Pancreas (tissue), 10 donors: ENCODE measurements at regions not wholly inside any gene's neighbourhood (a gene's known extent, or its start where the extent isn't known, plus 50 kb on each side); places are given as distances from the start of the nearest gene placed in this dataset.

Source experiments
- ATAC-seq, 4 donors: fragments of 200-7000 bp; cut with Tn5 transposase; one replicate each; pipeline versions ENCODE4 v1.8.0 to v1.9.1; 2020; ENCODE audit warnings: mild to moderate bottlenecking in 4 of 4, moderate library complexity in 4 of 4
- DNase-seq, 6 donors: peaks; one replicate each; pipeline ENCODE4 v3.0.0-alpha.2; 2020
- FAIRE-seq: peaks from 2 replicates; lab custom pipeline; 2012; peaks lifted over from hg19 to GRCh38; lab: Jason Lieb, UNC
- H3K27ac ChIP-seq, 4 donors: fragments of 200-600 bp; sonication (generic); 1 replicate in 3 of 4; 2 replicates in 1 of 4; pipeline versions ENCODE4 v1.5.0 to v1.8.0; 2020
- H3K27me3 ChIP-seq, 4 donors: fragments of 200-600 bp; one replicate each; pipeline ENCODE4 v1.8.0; 2021
- H3K36me3 ChIP-seq, 3 donors: fragments of 200-600 bp; sonication (generic) in 1 of 3; one replicate each; pipeline versions ENCODE4 v1.5.0 to v1.8.0; 2020 to 2021
- H3K4me1 ChIP-seq, 3 donors: fragments of 200-600 bp; one replicate each; pipeline ENCODE4 v1.8.0; 2021
- H3K4me3 ChIP-seq, 4 donors: fragments of 200-600 bp; sonication (generic) in 2 of 4; one replicate each; pipeline versions ENCODE4 v1.5.0 to v1.8.0; 2020 to 2021
- H3K9me3 ChIP-seq, 4 donors: fragments of 200-600 bp; one replicate each; pipeline ENCODE4 v1.8.0; 2021
- CTCF ChIP-seq, 4 donors: fragments of 200-600 bp; sonication (generic) in 3 of 4; IDR thresholded peaks; one replicate each; pipeline versions ENCODE4 v1.5.0 to v1.8.0; 2021; ENCODE audit warnings: antibody characterized with exemption in 4 of 4
- WGBS, 2 donors: extraction: QIAGEN DNeasy Blood & Tissue Kit; methylation state at CpG; one replicate each; pipeline ENCODE4 v1.1.7; 2013; 5-methylcytosine and 5-hydroxymethylcytosine counted together
- intact Hi-C, 3 donors: fragments of 100-400 bp; cut with DNase I; formaldehyde crosslinking; loops; one replicate each; pipeline versions ENCODE4 v1.11.1 to v1.14.2; 2022
- donor health status: healthy with polysubstance abuse.
- donor health status: DM: no; HTN: no; CAD: no; lungs with moderate emphysema.
- donor health status: DM: no; HTN: no; CAD: no.
- donor health status: control.
- donor health status: control.
- donor health status: Bipolar disorder and iron deficiency.
- donor health status: DM: yes; HTN: yes; CAD: no.
- donor health status: DM: no; HTN: no; CAD: no.
- donor health status: DM: no; HTN: no; CAD: no.
- donor health status: DM: yes; HTN: yes; CAD: no.

- no peak for TF ChIP-seq CTCF (IDR thresholded peaks at IDR 0.05)
- no peak for FAIRE-seq
- DNase-seq = no peak
- no peak for ATAC-seq
- Histone ChIP-seq H3K9me3 (no peaks in the 10 kb centered on the region), H3K36me3 (no peaks in the 10 kb centered on the region), H3K4me3 (no peak overlapping the region), H3K4me1 (no peaks in the 10 kb centered on the region), H3K27ac (no peak overlapping the region), H3K27me3 (no peaks in the 10 kb centered on the region)
- intact Hi-C loops = no loop called here
- 81 to 83% methylated on average over 9 of the region's 9 CpGs for WGBS, 2 donors
Observed at GRCh38 chr1:17986156-17986555, 121.4 kb upstream of the IGSF21 start.

GRCh38 chr1:17990401-17990800, 117.2 kb upstream of the IGSF21 start:
- ATAC-seq = no peak
- Histone ChIP-seq H3K27me3 (no peaks in the 10 kb centered on the region), H3K36me3 (no peaks in the 10 kb centered on the region), H3K4me3 (no peak overlapping the region), H3K4me1 (no peaks in the 10 kb centered on the region), H3K27ac (no peak overlapping the region), H3K9me3 (no peaks in the 10 kb centered on the region)
- FAIRE-seq = no peak
- TF ChIP-seq CTCF (IDR thresholded peaks at IDR 0.05) = no peak
- DNase-seq = no peak
- WGBS, 2 donors = 58 to 67% methylated on average over 1 of the region's 1 CpG
- intact Hi-C loops = no loop called here

- Histone ChIP-seq H3K36me3 (no peaks in the 10 kb centered on the region), H3K9me3 (no peaks in the 10 kb centered on the region), H3K4me1 (no peaks in the 10 kb centered on the region), H3K4me3 (no peak overlapping the region), H3K27ac (no peak overlapping the region), H3K27me3 (no peaks in the 10 kb centered on the region)
- ATAC-seq = no peak
- FAIRE-seq = no peak
- DNase-seq = no peak
- intact Hi-C loops = no loop called here
- 87 to 89% methylated on average over 4 of the region's 4 CpGs for WGBS, 2 donors
- no peak for TF ChIP-seq CTCF (IDR thresholded peaks at IDR 0.05)
Observed at GRCh38 chr1:17991996-17992395, 115.6 kb upstream of the IGSF21 start.

GRCh38 chr1:17992800-17993199, 114.8 kb upstream of the IGSF21 start:
- H3K36me3 ChIP-seq = no peaks in the 10 kb centered on the region
- no peaks in the 10 kb centered on the region for H3K27me3 ChIP-seq
- WGBS, 2 donors = 88 to 93% methylated on average over 5 of the region's 5 CpGs
- FAIRE-seq = no peak
- intact Hi-C loops = no loop called here
- ATAC-seq = no peak
- H3K4me1 ChIP-seq = no peaks in the 10 kb centered on the region
- no peak for TF ChIP-seq CTCF (IDR thresholded peaks at IDR 0.05)
- no peak for DNase-seq
- no peak overlapping the region for H3K27ac ChIP-seq
- no peaks in the 10 kb centered on the region for H3K9me3 ChIP-seq
- no peak overlapping the region for H3K4me3 ChIP-seq

GRCh38 chr1:17994046-17994445, 113.6 kb upstream of the IGSF21 start:
- 45% methylated on average over 5 of the region's 5 CpGs for WGBS, 2 donors
- no peak for FAIRE-seq
- TF ChIP-seq CTCF (IDR thresholded peaks at IDR 0.05) = no peak

More at GRCh38 chr1:17994046-17994445, 113.6 kb upstream of the IGSF21 start:
- Histone ChIP-seq H3K4me1 (no peaks in the 10 kb centered on the region), H3K27me3 (no peaks in the 10 kb centered on the region), H3K36me3 (no peaks in the 10 kb centered on the region), H3K4me3 (no peak overlapping the region), H3K27ac (no peak overlapping the region), H3K9me3 (no peaks in the 10 kb centered on the region)
- intact Hi-C loops = no loop called here
- DNase-seq = peak; percentile 61 to 89 (median 84)
- ATAC-seq = peak; percentile 93 to 99 (median 97)
